IMR-90 (cell line): ENCODE measurements at regions not wholly inside any gene's neighbourhood (a gene's known extent, or its start where the extent isn't known, plus 50 kb on each side); places are given as distances from the start of the nearest gene placed in this dataset.

Experiments
- BHLHE40 ChIP-seq: fragments of 150-350 bp; IDR thresholded peaks from 2 replicates; pipeline ENCODE4 v1.6.1; 2016; ENCODE audit warnings: mild to moderate bottlenecking, low read depth, low read length
- CEBPB ChIP-seq: IDR thresholded peaks from 2 replicates; pipeline ENCODE4 v1.6.1; 2012; ENCODE audit warnings: low read depth, low read length, improper control_type of control experiment
- FOS ChIP-seq: fragments of 150-350 bp; IDR thresholded peaks from 2 replicates; pipeline ENCODE4 v1.6.1; 2016; ENCODE audit warnings: low read depth, low read length
- MAFK ChIP-seq: IDR thresholded peaks from 2 replicates; pipeline ENCODE4 v1.6.1; 2012; ENCODE audit warnings: low read depth, low read length, improper control_type of control experiment
- MXI1 ChIP-seq: IDR thresholded peaks from 2 replicates; pipeline ENCODE4 v1.6.1; 2012; ENCODE audit warnings: low read depth, mild to moderate bottlenecking, low read length, moderate library complexity, borderline replicate concordance
- NFE2L2 ChIP-seq: fragments of 150-350 bp; IDR thresholded peaks from 2 replicates; pipeline ENCODE4 v1.6.1; 2016; ENCODE audit warnings: low read depth, mild to moderate bottlenecking, low read length
- POLR2A ChIP-seq: IDR thresholded peaks from 2 replicates; pipeline ENCODE4 v1.6.1; 2012; ENCODE audit warnings: mild to moderate bottlenecking, low read depth, low read length
- RCOR1 ChIP-seq: IDR thresholded peaks from 2 replicates; pipeline ENCODE4 v1.6.1; 2012; ENCODE audit warnings: mild to moderate bottlenecking, low read length, improper control_type of control experiment; ENCODE audit not compliant: insufficient replicate concordance
- SMC3 ChIP-seq: fragments of 150-350 bp; IDR thresholded peaks from 2 replicates; pipeline ENCODE4 v1.6.1; 2016; ENCODE audit warnings: low read depth, mild to moderate bottlenecking, antibody characterized with exemption, low read length, moderate library complexity
- TF ChIP-seq, protein P1 (sequence below): conservative IDR thresholded peaks from 2 replicates; pipeline ENCODE4 v1.5.1; 2012; ENCODE audit warnings: mild to moderate bottlenecking, low read depth, low read length, improper control_type of control experiment

- TF ChIP-seq, protein P1, sequence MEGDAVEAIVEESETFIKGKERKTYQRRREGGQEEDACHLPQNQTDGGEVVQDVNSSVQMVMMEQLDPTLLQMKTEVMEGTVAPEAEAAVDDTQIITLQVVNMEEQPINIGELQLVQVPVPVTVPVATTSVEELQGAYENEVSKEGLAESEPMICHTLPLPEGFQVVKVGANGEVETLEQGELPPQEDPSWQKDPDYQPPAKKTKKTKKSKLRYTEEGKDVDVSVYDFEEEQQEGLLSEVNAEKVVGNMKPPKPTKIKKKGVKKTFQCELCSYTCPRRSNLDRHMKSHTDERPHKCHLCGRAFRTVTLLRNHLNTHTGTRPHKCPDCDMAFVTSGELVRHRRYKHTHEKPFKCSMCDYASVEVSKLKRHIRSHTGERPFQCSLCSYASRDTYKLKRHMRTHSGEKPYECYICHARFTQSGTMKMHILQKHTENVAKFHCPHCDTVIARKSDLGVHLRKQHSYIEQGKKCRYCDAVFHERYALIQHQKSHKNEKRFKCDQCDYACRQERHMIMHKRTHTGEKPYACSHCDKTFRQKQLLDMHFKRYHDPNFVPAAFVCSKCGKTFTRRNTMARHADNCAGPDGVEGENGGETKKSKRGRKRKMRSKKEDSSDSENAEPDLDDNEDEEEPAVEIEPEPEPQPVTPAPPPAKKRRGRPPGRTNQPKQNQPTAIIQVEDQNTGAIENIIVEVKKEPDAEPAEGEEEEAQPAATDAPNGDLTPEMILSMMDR = no peak
- TF ChIP-seq MXI1 (no peak), BHLHE40 (no peak), RCOR1 (no peak), POLR2A (no peak), FOS (no peak), SMC3 (no peak), MAFK (no peak), CEBPB (no peak), NFE2L2 (no peak)
Measured at GRCh38 chr9:26687421-26687820, 205.2 kb downstream of the CAAP1 start.
